Stimulated activated effector memory CD8-positive, alpha-beta T cell treated with anti-CD3 and anti-CD28 coated beads, Interleukin-12 subunit alpha, Interleukin-12 subunit beta, amount 100 ng/mL, for 72 hours (primary cell): ENCODE measurements at regions not wholly inside any gene's neighbourhood (a gene's known extent, or its start where the extent isn't known, plus 50 kb on each side); places are given as distances from the start of the nearest gene placed in this dataset.

ENCODE experiments used
- ATAC-seq: fragments of 150-1000 bp; cut with Tn5 transposase; 2 replicates; pipeline ENCODE4 v1.10.0; 2021
- DNase-seq, 2 donors: peaks; one replicate each; pipeline ENCODE4 v3.0.0; 2021 to 2022; ENCODE audit warnings: low spot score in 2 of 2
- H3K27ac Mint-ChIP-seq: one replicate; pipeline ENCODE4 v1.8.0; 2022; ENCODE audit warnings: mild to moderate bottlenecking, mixed read lengths
- H3K36me3 Mint-ChIP-seq: one replicate; pipeline ENCODE4 v1.8.0; 2022; ENCODE audit warnings: mild to moderate bottlenecking, mixed read lengths
- H3K4me1 Mint-ChIP-seq: one replicate; pipeline ENCODE4 v1.8.0; 2022; ENCODE audit warnings: mixed read lengths
- H3K4me3 Mint-ChIP-seq: one replicate; pipeline ENCODE4 v1.8.0; 2022; ENCODE audit warnings: mild to moderate bottlenecking, mixed read lengths
- H3K9me3 Mint-ChIP-seq: one replicate; pipeline ENCODE4 v1.8.0; 2022; ENCODE audit warnings: mixed read lengths

GRCh38 chr2:209340522-209340921 lies 83.3 kb upstream of the MAP2 start:
- no peak for DNase-seq
- ATAC-seq, result no peak
- no peak overlapping the region for H3K4me3 Mint-ChIP-seq

GRCh38 chr2:209344349-209344748 lies 79.5 kb upstream of the MAP2 start:
- Mint-ChIP-seq H3K4me1 (no peaks in the 10 kb centered on the region), H3K9me3 (peaks cover 5% of the 10 kb centered on the region), H3K27ac (no peak overlapping the region), H3K36me3 (no peaks in the 10 kb centered on the region), H3K4me3 (no peak overlapping the region)
- DNase-seq, result no peak
- no peak for ATAC-seq

More at GRCh38 chr2:209340522-209340921, 83.3 kb upstream of the MAP2 start:
- Mint-ChIP-seq H3K9me3 (peaks cover 5% of the 10 kb centered on the region), H3K4me1 (no peaks in the 10 kb centered on the region), H3K27ac (no peak overlapping the region), H3K36me3 (no peaks in the 10 kb centered on the region)

GRCh38 chr2:209348433-209348832 lies 75.4 kb upstream of the MAP2 start:
- H3K4me3 Mint-ChIP-seq, result no peak overlapping the region
- no peaks in the 10 kb centered on the region for H3K4me1 Mint-ChIP-seq
- DNase-seq (no peak), ATAC-seq (no peak)
- no peak overlapping the region for H3K27ac Mint-ChIP-seq
- H3K36me3 Mint-ChIP-seq, result no peaks in the 10 kb centered on the region
- H3K9me3 Mint-ChIP-seq, result no peaks in the 10 kb centered on the region

- Mint-ChIP-seq H3K36me3 (no peaks in the 10 kb centered on the region), H3K4me1 (no peaks in the 10 kb centered on the region)
These were observed 72.2 kb upstream of the MAP2 start for GRCh38 chr2:209351636-209352035.

GRCh38 chr2:209358992-209359391 lies 64.9 kb upstream of the MAP2 start:
- no peak overlapping the region for H3K4me3 Mint-ChIP-seq
- H3K27ac Mint-ChIP-seq, result no peak overlapping the region
- no peaks in the 10 kb centered on the region for H3K36me3 Mint-ChIP-seq
- ATAC-seq, result no peak
- no peaks in the 10 kb centered on the region for H3K4me1 Mint-ChIP-seq
- DNase-seq, result no peak
- H3K9me3 Mint-ChIP-seq, result peaks cover 5% of the 10 kb centered on the region

More at GRCh38 chr2:209351636-209352035, 72.2 kb upstream of the MAP2 start:
- Mint-ChIP-seq H3K27ac (no peak overlapping the region), H3K9me3 (peaks cover 5% of the 10 kb centered on the region), H3K4me3 (no peak overlapping the region)
- ATAC-seq (no peak), DNase-seq (no peak)

DNA sequence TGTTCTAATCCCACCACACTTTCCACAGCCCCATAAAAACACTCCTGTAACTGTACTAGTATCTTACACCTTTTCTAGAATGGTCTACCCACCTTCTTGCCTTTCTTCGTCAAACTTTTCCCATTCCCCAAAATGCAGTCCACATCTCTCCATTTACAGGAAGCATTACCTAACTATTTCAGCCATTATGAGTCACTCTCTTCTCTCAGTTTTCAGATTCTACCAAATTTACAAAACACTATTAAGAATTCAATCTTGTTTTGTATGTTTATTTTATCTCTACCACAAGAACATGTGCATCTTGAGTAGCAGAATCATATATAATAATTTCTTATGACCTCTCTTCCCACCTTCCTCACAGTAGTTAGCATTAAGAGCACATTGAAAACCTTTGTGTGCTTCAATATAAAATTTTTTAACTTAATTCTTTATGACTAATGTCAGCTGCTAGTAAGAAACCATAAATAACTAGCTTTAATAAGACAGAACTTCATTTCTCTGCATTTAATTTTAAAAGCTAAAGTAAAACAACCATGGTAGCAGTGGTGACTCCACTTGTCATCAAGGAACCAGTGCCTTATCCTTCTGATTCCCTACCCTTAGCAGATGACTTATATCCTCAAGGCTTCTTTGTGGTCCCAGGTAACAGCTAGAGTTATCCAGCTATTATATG lies 56.6 kb upstream of the MAP2 start:
- H3K4me3 Mint-ChIP-seq, result no peak overlapping the region
- H3K27ac Mint-ChIP-seq, result no peak overlapping the region
- no peaks in the 10 kb centered on the region for H3K36me3 Mint-ChIP-seq
- H3K4me1 Mint-ChIP-seq, result no peaks in the 10 kb centered on the region
- peaks cover 22% of the 10 kb centered on the region for H3K9me3 Mint-ChIP-seq
- ATAC-seq (no peak), DNase-seq (no peak)

DNA sequence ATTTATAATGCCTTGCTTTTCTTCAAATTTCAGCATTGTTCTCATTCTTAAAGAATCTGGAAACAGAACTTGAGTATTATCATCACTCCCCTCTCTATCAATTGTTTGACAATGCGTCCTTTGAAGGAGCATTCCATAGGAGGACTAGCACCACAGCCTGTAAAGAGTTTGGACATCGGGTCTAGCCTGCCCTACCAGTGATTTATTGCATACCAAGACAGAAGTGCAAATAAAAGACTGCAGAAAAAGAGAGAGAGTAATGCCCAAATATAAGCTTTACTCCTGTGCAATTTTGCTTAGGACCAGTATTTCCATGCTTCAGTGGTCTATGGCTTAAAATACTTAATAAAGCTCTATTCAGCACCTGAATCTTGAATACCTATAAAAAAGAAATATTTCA lies 55.4 kb upstream of the MAP2 start:
- Mint-ChIP-seq H3K27ac (no peak overlapping the region), H3K4me1 (no peaks in the 10 kb centered on the region), H3K9me3 (peaks cover 22% of the 10 kb centered on the region), H3K4me3 (no peak overlapping the region), H3K36me3 (no peaks in the 10 kb centered on the region)
- no peak for DNase-seq
- no peak for ATAC-seq

DNA sequence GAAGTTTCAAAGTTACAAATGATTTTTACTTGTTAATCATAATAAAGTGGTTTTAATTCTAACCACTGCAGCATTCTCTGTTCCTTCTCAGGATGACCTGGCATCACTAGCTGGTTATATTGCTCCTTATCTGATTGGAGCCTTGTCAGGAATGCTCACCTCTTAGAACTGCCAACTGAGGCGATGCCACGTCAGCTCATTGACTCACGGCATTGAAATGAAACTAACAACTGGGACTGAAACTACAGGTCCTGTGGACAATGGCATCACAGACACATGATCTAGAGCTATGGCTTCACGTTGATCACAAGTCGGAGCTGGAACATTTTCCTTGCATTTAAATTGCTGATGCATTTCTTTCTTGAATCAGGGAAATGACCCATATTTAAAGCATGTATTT lies 54.9 kb upstream of the MAP2 start:
- no peaks in the 10 kb centered on the region for H3K4me1 Mint-ChIP-seq
- H3K27ac Mint-ChIP-seq, result no peak overlapping the region
- no peaks in the 10 kb centered on the region for H3K36me3 Mint-ChIP-seq
- no peak overlapping the region for H3K4me3 Mint-ChIP-seq
- ATAC-seq (no peak), DNase-seq (no peak)
- H3K9me3 Mint-ChIP-seq, result peaks cover 22% of the 10 kb centered on the region

- ATAC-seq, result no peak
- Mint-ChIP-seq H3K4me3 (no peak overlapping the region), H3K27ac (no peak overlapping the region), H3K4me1 (no peaks in the 10 kb centered on the region), H3K36me3 (no peaks in the 10 kb centered on the region), H3K9me3 (peaks cover 17% of the 10 kb centered on the region)
- DNase-seq, result no peak
These were observed 54.2 kb upstream of the MAP2 start for GRCh38 chr2:209369656-209370055.

DNA sequence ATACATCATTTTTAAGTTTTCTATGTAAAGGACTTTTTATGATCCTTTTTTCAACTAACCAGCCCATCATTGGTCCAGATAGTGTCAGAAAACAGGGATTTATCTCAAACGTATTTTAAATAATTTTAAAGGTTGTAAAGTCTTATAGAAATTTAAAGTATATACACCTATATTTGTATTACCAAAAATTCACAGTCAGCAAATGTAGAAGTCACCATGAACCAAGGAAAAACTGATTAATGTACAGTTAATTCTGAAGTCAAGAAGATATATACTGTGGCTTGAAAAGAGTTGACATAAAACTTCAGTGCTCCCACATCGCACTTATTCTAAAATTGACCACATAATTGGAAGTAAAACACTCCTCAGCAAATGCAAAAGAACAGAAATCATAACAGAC lies 52.4 kb upstream of the MAP2 start:
- no peak overlapping the region for H3K27ac Mint-ChIP-seq

More for the DNA sequence above, 52.4 kb upstream of the MAP2 start:
- H3K9me3 Mint-ChIP-seq, result peaks cover 14% of the 10 kb centered on the region
- ATAC-seq, result no peak
- no peak for DNase-seq
- H3K36me3 Mint-ChIP-seq, result no peaks in the 10 kb centered on the region
- no peak overlapping the region for H3K4me3 Mint-ChIP-seq
- H3K4me1 Mint-ChIP-seq, result no peaks in the 10 kb centered on the region
